H1 (cell line): ENCODE measurements at regions not wholly inside any gene's neighbourhood (a gene's known extent, or its start where the extent isn't known, plus 50 kb on each side); places are given as distances from the start of the nearest gene placed in this dataset.

Experiments
- CTCF ChIA-PET: fragments of 300-600 bp; sonication (Branson Sonifier 250); formaldehyde crosslinking; loops from one replicate; lab custom pipeline; 2021; ENCODE audit not compliant: partially characterized antibody; lab: Charles Lee
- POLR2A ChIA-PET: fragments of 300-600 bp; sonication (Branson Sonifier 250); formaldehyde crosslinking; loops from one replicate; lab custom pipeline; 2021; ENCODE audit warnings: inconsistent platforms; ENCODE audit not compliant: partially characterized antibody; lab: Charles Lee
- DNase-seq, 2 experiments: peaks; one replicate each; pipeline versions ENCODE4 v3.0.0 to v3.0.0-alpha.2; 2010 to 2022; ENCODE audit warnings: low spot score in 2 of 2, low read depth in 1 of 2, mixed read lengths in 1 of 2
- FAIRE-seq: peaks from 2 replicates; lab custom pipeline; 2011; peaks lifted over from hg19 to GRCh38; lab: Jason Lieb, UNC
- H2AFZ ChIP-seq: 2 replicates; pipeline ENCODE4 v1.8.1; 2012; ENCODE audit warnings: low read length, inconsistent platforms
- H2AK5ac ChIP-seq: 2 replicates; pipeline ENCODE4 v1.6.1; 2013; ENCODE audit warnings: low read depth, low read length
- H2BK120ac ChIP-seq: replicated peaks from 2 replicates; pipeline ENCODE3; 2013; ENCODE audit warnings: low read depth, low read length, inconsistent platforms
- H2BK12ac ChIP-seq: 2 replicates; pipeline ENCODE4 v1.6.1; 2013; ENCODE audit warnings: low read depth, low read length
- H2BK15ac ChIP-seq: 2 replicates; pipeline ENCODE4 v1.6.1; 2013; ENCODE audit warnings: low read length
- H2BK20ac ChIP-seq: 2 replicates; pipeline ENCODE4 v1.6.1; 2013; ENCODE audit warnings: low read length
- H2BK5ac ChIP-seq: 2 replicates; pipeline ENCODE4 v1.6.1; 2013; ENCODE audit warnings: low read depth, low read length
- H3K14ac ChIP-seq: 2 replicates; pipeline ENCODE4 v1.6.1; 2013; ENCODE audit warnings: inconsistent platforms; ENCODE audit not compliant: insufficient read length
- H3K18ac ChIP-seq: 2 replicates; pipeline ENCODE4 v1.6.1; 2013; ENCODE audit warnings: low read length; ENCODE audit errors: extremely low read depth
- H3K23ac ChIP-seq: 2 replicates; pipeline ENCODE4 v1.6.1; 2013; ENCODE audit warnings: inconsistent platforms; ENCODE audit not compliant: insufficient read length
- H3K23me2 ChIP-seq: 2 replicates; pipeline ENCODE4 v1.6.1; 2013; ENCODE audit warnings: low read depth, low read length
- H3K27ac ChIP-seq: 2 replicates; pipeline ENCODE4 v1.6.1; 2011; ENCODE audit warnings: low read depth, low read length, inconsistent platforms
- H3K27me3 ChIP-seq, 4 experiments: replicated peaks in 1 of 4; 1 replicate in 1 of 4; 2 replicates in 3 of 4; pipeline versions ENCODE4 v1.6.1 to v1.8.1; 2011 to 2013; ENCODE audit warnings: low read length in 3 of 4, mild to moderate bottlenecking in 3 of 4, inconsistent platforms in 2 of 4, mixed read lengths in 2 of 4, moderate library complexity in 1 of 4; ENCODE audit not compliant: control insufficient read depth in 3 of 4, insufficient read depth in 3 of 4; ENCODE audit errors: extremely low read depth in 1 of 4
- H3K36me3 ChIP-seq, 4 experiments: 2 replicates each; pipeline versions ENCODE4 v1.6.1 to v1.8.1; 2011 to 2013; ENCODE audit warnings: mild to moderate bottlenecking in 4 of 4, low read length in 3 of 4, moderate library complexity in 2 of 4, control low read depth in 1 of 4, inconsistent platforms in 1 of 4; ENCODE audit not compliant: insufficient read depth in 4 of 4, control insufficient read depth in 2 of 4
- H3K4ac ChIP-seq: replicated peaks from 2 replicates; pipeline ENCODE3; 2013; ENCODE audit warnings: low read length, low read depth, mixed read lengths, inconsistent platforms; ENCODE audit not compliant: insufficient read length
- H3K4me1 ChIP-seq, 4 experiments: replicated peaks in 1 of 4; 1 replicate in 1 of 4; 2 replicates in 3 of 4; pipeline versions ENCODE4 v1.6.1 to v1.8.1; 2011 to 2013; ENCODE audit warnings: low read length in 3 of 4, inconsistent platforms in 2 of 4, mixed read lengths in 1 of 4; ENCODE audit not compliant: insufficient read depth in 4 of 4, control insufficient read depth in 3 of 4
- H3K4me2 ChIP-seq, 2 experiments: 2 replicates each; pipeline versions ENCODE4 v1.6.1 to v1.8.1; 2011 to 2013; ENCODE audit warnings: low read depth in 2 of 2, low read length in 2 of 2, control low read depth in 1 of 2, inconsistent platforms in 1 of 2, mild to moderate bottlenecking in 1 of 2; ENCODE audit not compliant: insufficient read depth in 1 of 2
- H3K4me3 ChIP-seq, 4 experiments: fragments of 200-600, 300-600 bp in 1 of 4; sonication (generic), shearing (Covaris generic), sonication (Bioruptor Twin) in 1 of 4; 2 replicates each; pipeline versions ENCODE4 v1.5.1 to v1.8.1; 2011 to 2016; ENCODE audit warnings: low read length in 4 of 4, low read depth in 3 of 4, control low read depth in 2 of 4, inconsistent platforms in 2 of 4, mild to moderate bottlenecking in 2 of 4, mixed read lengths in 1 of 4, moderate library complexity in 1 of 4; ENCODE audit not compliant: insufficient read depth in 2 of 4; ENCODE audit errors: extremely low read depth in 1 of 4
- H3K56ac ChIP-seq: replicated peaks from 2 replicates; pipeline ENCODE3; 2013; ENCODE audit warnings: low read depth, mild to moderate bottlenecking, mixed read lengths, low read length, inconsistent platforms; ENCODE audit not compliant: insufficient read length
- H3K79me1 ChIP-seq: 2 replicates; pipeline ENCODE4 v1.6.1; 2013; ENCODE audit warnings: low read depth, low read length, control low read depth
- H3K79me2 ChIP-seq, 2 experiments: 2 replicates each; pipeline versions ENCODE4 v1.6.1 to v1.8.1; 2012 to 2013; ENCODE audit warnings: low read length in 2 of 2, mild to moderate bottlenecking in 2 of 2, inconsistent platforms in 1 of 2; ENCODE audit not compliant: insufficient read depth in 2 of 2, control insufficient read depth in 1 of 2
- H3K9ac ChIP-seq, 4 experiments: replicated peaks in 1 of 4; 1 replicate in 1 of 4; 2 replicates in 3 of 4; pipeline versions ENCODE4 v1.6.1 to v1.8.1; 2011 to 2013; ENCODE audit warnings: low read depth in 3 of 4, low read length in 3 of 4, control low read depth in 2 of 4, mild to moderate bottlenecking in 2 of 4, moderate library complexity in 2 of 4, inconsistent platforms in 1 of 4; ENCODE audit errors: extremely low read depth in 1 of 4
- H3K9me3 ChIP-seq, 2 experiments: 2 replicates each; pipeline versions ENCODE4 v1.6.1 to v1.8.1; 2012 to 2013; ENCODE audit warnings: mild to moderate bottlenecking in 2 of 2, moderate library complexity in 2 of 2, control low read depth in 1 of 2, inconsistent platforms in 1 of 2, low read depth in 1 of 2, low read length in 1 of 2, mixed read lengths in 1 of 2; ENCODE audit not compliant: insufficient read depth in 2 of 2
- H4K20me1 ChIP-seq, 2 experiments: replicated peaks in 1 of 2; 2 replicates each; pipeline versions ENCODE3 to v1.8.1; 2011 to 2013; ENCODE audit warnings: inconsistent platforms in 2 of 2, low read length in 2 of 2, mild to moderate bottlenecking in 1 of 2; ENCODE audit not compliant: insufficient read depth in 2 of 2, control insufficient read depth in 1 of 2
- H4K5ac ChIP-seq: 2 replicates; pipeline ENCODE4 v1.6.1; 2013; ENCODE audit warnings: low read length, low read depth, mixed read lengths, inconsistent platforms; ENCODE audit not compliant: insufficient read length
- H4K8ac ChIP-seq: 2 replicates; pipeline ENCODE4 v1.8.0; 2013; ENCODE audit warnings: mild to moderate bottlenecking, moderate library complexity, low read length, inconsistent platforms; ENCODE audit not compliant: insufficient read depth; ENCODE audit errors: extremely low read depth
- H4K91ac ChIP-seq: replicated peaks from 2 replicates; pipeline ENCODE3; 2013; ENCODE audit warnings: low read length, mixed read lengths, inconsistent platforms; ENCODE audit not compliant: insufficient read length
- ATF2 ChIP-seq: IDR thresholded peaks from 2 replicates; pipeline ENCODE4 v1.6.1; 2012; ENCODE audit warnings: low read length, inconsistent platforms
- BACH1 ChIP-seq: IDR thresholded peaks from 2 replicates; pipeline ENCODE4 v1.6.1; 2012; ENCODE audit warnings: low read length, improper control_type of control experiment
- CEBPB ChIP-seq: IDR thresholded peaks from 2 replicates; pipeline ENCODE4 v1.6.1; 2012; ENCODE audit warnings: low read depth, low read length
- HDAC6 ChIP-seq: IDR thresholded peaks from one replicate; pipeline ENCODE4 v1.7.1; 2012; ENCODE audit warnings: low read depth, mild to moderate bottlenecking, inconsistent platforms, low read length, moderate library complexity
- KDM1A ChIP-seq: fragments of 200-600, 300-600 bp; sonication (generic); IDR thresholded peaks from 2 replicates; pipeline ENCODE4 v1.7.1; 2016; ENCODE audit warnings: mild to moderate bottlenecking, low read length, borderline replicate concordance
- MAFK ChIP-seq: IDR thresholded peaks from 2 replicates; pipeline ENCODE4 v1.6.1; 2012; ENCODE audit warnings: low read depth, mild to moderate bottlenecking, improper control_type of control experiment, low read length
- NANOG ChIP-seq: IDR thresholded peaks from 2 replicates; pipeline ENCODE4 v1.6.1; 2011; ENCODE audit warnings: low read length, low read depth, mild to moderate bottlenecking, inconsistent platforms; ENCODE audit not compliant: insufficient read depth, poor library complexity, severe bottlenecking
- SIRT6 ChIP-seq: IDR thresholded peaks from one replicate; pipeline ENCODE4 v1.7.1; 2012; ENCODE audit warnings: low read length, inconsistent platforms
- SIX5 ChIP-seq: IDR thresholded peaks from 2 replicates; pipeline ENCODE4 v1.6.1; 2011; ENCODE audit warnings: mild to moderate bottlenecking, low read depth, low read length
- YY1 ChIP-seq: IDR thresholded peaks from 2 replicates; pipeline ENCODE4 v1.6.1; 2011; ENCODE audit warnings: low read depth, mild to moderate bottlenecking, low read length
- WGBS, 2 experiments: shearing (Covaris generic) in 1 of 2; methylation state at CpG; one replicate each; pipeline versions ENCODE4 v1.1.6 to v1.1.7; 2013 to 2015; ENCODE audit warnings: low lambda C conversion rate in 2 of 2, mixed read lengths in 2 of 2, inconsistent platforms in 1 of 2, low coverage in 1 of 2, missing lambda C conversion rate in 1 of 2; ENCODE audit not compliant: insufficient replicate concordance in 2 of 2, insufficient coverage in 1 of 2, insufficient read length in 1 of 2; ENCODE audit errors: extremely low coverage in 1 of 2, missing lambda C conversion rate in 1 of 2; 5-methylcytosine and 5-hydroxymethylcytosine counted together

- CTCF ChIA-PET = interaction anchor here (0.6 kb wide), 1 partner anchor 389 kb away, joined by 3 read pairs; no protein-coding TSS in a partner anchor
- WGBS, 2 experiments = 94% methylated on average over 2 of the region's 2 CpGs; no CpG with 5 or more reads in 1 of the 2 experiments
- no peak overlapping the region for H4K8ac ChIP-seq
- H2AK5ac ChIP-seq = no peak overlapping the region
- POLR2A ChIA-PET = no interaction called here
- no peak for FAIRE-seq
- H3K4me3 ChIP-seq = no peak overlapping the region
- H3K23ac ChIP-seq = no peak overlapping the region
- H4K20me1 ChIP-seq = no peaks in the 10 kb centered on the region
- H4K5ac ChIP-seq = no peak overlapping the region
- no peaks in the 10 kb centered on the region; a peak in 1 of 4 replicates for H3K9me3 ChIP-seq
- H3K36me3 ChIP-seq = no peaks in the 10 kb centered on the region
- no peaks in the 10 kb centered on the region for H3K79me2 ChIP-seq
- no peaks in the 10 kb centered on the region for H3K79me1 ChIP-seq
- H2AFZ ChIP-seq = no peak overlapping the region
- no peaks in the 10 kb centered on the region for H3K4me1 ChIP-seq
- H3K4ac ChIP-seq = no peak overlapping the region
- no peak overlapping the region for H4K91ac ChIP-seq
- no peak for DNase-seq
- H2BK12ac ChIP-seq = no peak overlapping the region
- H3K9ac ChIP-seq = no peak overlapping the region
- no peak overlapping the region for H3K18ac ChIP-seq
- H2BK5ac ChIP-seq = no peak overlapping the region
- no peak overlapping the region for H2BK120ac ChIP-seq
- H3K56ac ChIP-seq = no peak overlapping the region
- no peak overlapping the region for H3K27ac ChIP-seq
- no peak overlapping the region for H3K14ac ChIP-seq
- TF ChIP-seq BACH1 (no peak), CEBPB (no peak), ATF2 (no peak), SIX5 (no peak), HDAC6 (no peak), NANOG (no peak), MAFK (no peak), KDM1A (no peak), YY1 (no peak), SIRT6 (no peak)
- no peaks in the 10 kb centered on the region for H3K27me3 ChIP-seq
- no peak overlapping the region for H2BK15ac ChIP-seq
- H3K23me2 ChIP-seq = no peaks in the 10 kb centered on the region
- no peak overlapping the region for H2BK20ac ChIP-seq
- H3K4me2 ChIP-seq = no peak overlapping the region
Observed at GRCh38 chr10:65408401-65408800, 1517.4 kb upstream of the LRRTM3 start.
